NCI-H748 treated with DMSO at 0.1 percent for 48 hours (cell line): ENCODE measurements at regions not wholly inside any gene's neighbourhood (a gene's known extent, or its start where the extent isn't known, plus 50 kb on each side); places are given as distances from the start of the nearest gene placed in this dataset.
"Not testable (repeated sequence)": the region's sequence is repeated elsewhere in the genome, so short reads cannot be mapped to it uniquely, and the experiment has no call there.

ENCODE experiments used
- DNase-seq: peaks from one replicate; lab custom pipeline; 2025; lab: John Stamatoyannopoulos, UW

GRCh38 chr2:184201246-184201645 lies 397.1 kb upstream of the ZNF804A start:
- DNase-seq, result no peak

- DNase-seq, result no peak
These were observed 394.7 kb upstream of the ZNF804A start for GRCh38 chr2:184203661-184204060.

GRCh38 chr2:184205048-184205596 lies 393.2 kb upstream of the ZNF804A start:
- DNase-seq, result no peak

GRCh38 chr2:184206045-184206444 lies 392.3 kb upstream of the ZNF804A start:
- no peak for DNase-seq

GRCh38 chr2:184210329-184210728 lies 388.0 kb upstream of the ZNF804A start:
- DNase-seq, result no peak

GRCh38 chr2:184215745-184216144 lies 382.6 kb upstream of the ZNF804A start:
- DNase-seq, result no peak

GRCh38 chr2:184256611-184257010 lies 341.7 kb upstream of the ZNF804A start:
- DNase-seq, result no peak

GRCh38 chr2:184261331-184261730 lies 337.0 kb upstream of the ZNF804A start:
- DNase-seq, result no peak

- DNase-seq, result no peak
These were observed 336.5 kb upstream of the ZNF804A start for GRCh38 chr2:184261818-184262217.

GRCh38 chr2:184268900-184269477 lies 329.3 kb upstream of the ZNF804A start:
- DNase-seq, result no peak

GRCh38 chr2:184270660-184271059 lies 327.7 kb upstream of the ZNF804A start:
- DNase-seq, result no peak

- peak; percentile 12 for DNase-seq
These were observed 326.3 kb upstream of the ZNF804A start for GRCh38 chr2:184272056-184272455.

- no peak for DNase-seq
These were observed 303.5 kb upstream of the ZNF804A start for GRCh38 chr2:184294831-184295230.

GRCh38 chr2:184297085-184297484 lies 301.2 kb upstream of the ZNF804A start:
- no peak for DNase-seq

- DNase-seq, result no peak
These were observed 295.8 kb upstream of the ZNF804A start for GRCh38 chr2:184302506-184302905.

GRCh38 chr2:184304006-184304405 lies 294.3 kb upstream of the ZNF804A start:
- no peak for DNase-seq

- no peak for DNase-seq
These were observed 293.2 kb upstream of the ZNF804A start for GRCh38 chr2:184305105-184305504.

GRCh38 chr2:184308706-184309105 lies 289.6 kb upstream of the ZNF804A start:
- no peak for DNase-seq

GRCh38 chr2:184312970-184313369 lies 285.4 kb upstream of the ZNF804A start:
- no peak for DNase-seq

GRCh38 chr2:184314829-184315228 lies 283.5 kb upstream of the ZNF804A start:
- no peak for DNase-seq

GRCh38 chr2:184316921-184317320 lies 281.4 kb upstream of the ZNF804A start:
- no peak for DNase-seq

- DNase-seq, result no peak
These were observed 275.7 kb upstream of the ZNF804A start for GRCh38 chr2:184322615-184323014.

- DNase-seq, result no peak
These were observed 272.3 kb upstream of the ZNF804A start for GRCh38 chr2:184326066-184326465.

- not testable (repeated sequence) for DNase-seq
These were observed 270.5 kb upstream of the ZNF804A start for GRCh38 chr2:184327805-184328204.
